IMR-90 (cell line): ENCODE measurements at regions not wholly inside any gene's neighbourhood (a gene's known extent, or its start where the extent isn't known, plus 50 kb on each side); places are given as distances from the start of the nearest gene placed in this dataset.

Source experiments
- ATAC-seq: fragments of 200-7000 bp; cut with Tn5 transposase; 2 replicates; pipeline ENCODE4 v1.9.1; 2020; ENCODE audit warnings: low read depth, mild to moderate bottlenecking, moderate library complexity
- BruUV-seq: library from RNA; stranded (reverse); fragments of 400-500 nt; replicated peaks from 2 replicates; lab custom pipeline; 2021; lab: Mats Ljungman, UMichigan
- CTCF ChIA-PET: fragments of 300-600 bp; formaldehyde crosslinking; extraction: SDS; loops from one replicate; lab custom pipeline; 2021; ENCODE audit warnings: antibody characterized with exemption; lab: Yijun Ruan, JAX
- POLR2A ChIA-PET: fragments of 300-600 bp; sonication (Branson Sonifier 250); formaldehyde crosslinking; loops from one replicate; lab custom pipeline; 2022; ENCODE audit warnings: antibody characterized with exemption; ENCODE audit not compliant: unreplicated experiment; lab: Charles Lee
- DNase-seq: peaks from one replicate; pipeline ENCODE4 v3.0.0; 2013
- H2AFZ ChIP-seq: replicated peaks from 2 replicates; pipeline ENCODE3; 2013; ENCODE audit warnings: low read length, mild to moderate bottlenecking; ENCODE audit not compliant: poor library complexity
- H2AK5ac ChIP-seq: 2 replicates; pipeline ENCODE4 v1.6.1; 2013; ENCODE audit warnings: low read depth, low read length, inconsistent platforms
- H2AK9ac ChIP-seq: replicated peaks from 2 replicates; pipeline ENCODE3; 2013; ENCODE audit warnings: mild to moderate bottlenecking, low read depth, low read length, moderate library complexity; ENCODE audit not compliant: poor library complexity
- H2BK120ac ChIP-seq: 2 replicates; pipeline ENCODE4 v1.6.1; 2013; ENCODE audit warnings: low read depth, low read length, inconsistent platforms
- H2BK15ac ChIP-seq: 3 replicates; pipeline ENCODE4 v1.6.1; 2013; ENCODE audit warnings: low read depth, low read length, inconsistent platforms
- H2BK20ac ChIP-seq: 2 replicates; pipeline ENCODE4 v1.6.1; 2013; ENCODE audit warnings: low read depth, mild to moderate bottlenecking, inconsistent platforms, low read length, moderate library complexity
- H2BK5ac ChIP-seq: 2 replicates; pipeline ENCODE4 v1.6.1; 2013; ENCODE audit warnings: mild to moderate bottlenecking, low read depth, low read length, inconsistent platforms; ENCODE audit not compliant: poor library complexity, severe bottlenecking
- H3K14ac ChIP-seq: replicated peaks from 2 replicates; pipeline ENCODE4 v1.6.1; 2013; ENCODE audit warnings: low read depth, low read length, inconsistent platforms
- H3K18ac ChIP-seq: 2 replicates; pipeline ENCODE4 v1.6.1; 2013; ENCODE audit warnings: low read depth, low read length, control low read depth
- H3K23ac ChIP-seq: 2 replicates; pipeline ENCODE4 v1.6.1; 2013; ENCODE audit warnings: low read depth, low read length, inconsistent platforms
- H3K27ac ChIP-seq: 2 replicates; pipeline ENCODE4 v1.5.1; 2013; ENCODE audit warnings: mild to moderate bottlenecking, control low read depth, low read length; ENCODE audit not compliant: insufficient read depth
- H3K27me3 ChIP-seq: 2 replicates; pipeline ENCODE4 v1.6.1; 2013; ENCODE audit warnings: low read length; ENCODE audit not compliant: control insufficient read depth, insufficient read depth
- H3K36me3 ChIP-seq: 2 replicates; pipeline ENCODE4 v1.6.1; 2013; ENCODE audit warnings: low read length, mixed read lengths; ENCODE audit not compliant: control insufficient read depth, insufficient read depth
- H3K4ac ChIP-seq: 2 replicates; pipeline ENCODE4 v1.6.1; 2013; ENCODE audit warnings: low read depth, low read length, inconsistent platforms
- H3K4me1 ChIP-seq: 2 replicates; pipeline ENCODE4 v1.6.1; 2013; ENCODE audit warnings: low read length, mixed read lengths; ENCODE audit not compliant: control insufficient read depth, insufficient read depth
- H3K4me2 ChIP-seq: 2 replicates; pipeline ENCODE4 v1.6.1; 2013; ENCODE audit warnings: low read depth, mild to moderate bottlenecking, control low read depth, low read length, moderate library complexity
- H3K4me3 ChIP-seq: 2 replicates; pipeline ENCODE4 v1.5.1; 2013; ENCODE audit warnings: low read depth, mild to moderate bottlenecking, control low read depth, low read length, moderate library complexity; ENCODE audit not compliant: insufficient read depth
- H3K56ac ChIP-seq: 2 replicates; pipeline ENCODE4 v1.6.1; 2013; ENCODE audit warnings: low read length, inconsistent platforms; ENCODE audit not compliant: insufficient read depth; ENCODE audit errors: extremely low read depth
- H3K79me1 ChIP-seq, 2 experiments: 2 replicates each; pipeline ENCODE4 v1.6.1; 2013; ENCODE audit warnings: low read length in 2 of 2, inconsistent platforms in 1 of 2, low read depth in 1 of 2
- H3K9ac ChIP-seq: 2 replicates; pipeline ENCODE4 v1.6.1; 2013; ENCODE audit warnings: low read depth, low read length, control low read depth
- H3K9me1 ChIP-seq: 2 replicates; pipeline ENCODE4 v1.6.1; 2013; ENCODE audit warnings: low read length, inconsistent platforms; ENCODE audit not compliant: insufficient read depth
- H3K9me3 ChIP-seq: 2 replicates; pipeline ENCODE4 v1.6.1; 2013; ENCODE audit warnings: low read length; ENCODE audit not compliant: control insufficient read depth, insufficient read depth
- H4K20me1 ChIP-seq: 2 replicates; pipeline ENCODE4 v1.6.1; 2013; ENCODE audit warnings: low read length, inconsistent platforms; ENCODE audit not compliant: insufficient read depth
- H4K5ac ChIP-seq: 2 replicates; pipeline ENCODE4 v1.6.1; 2013; ENCODE audit warnings: mild to moderate bottlenecking, low read depth, low read length, control low read depth
- H4K8ac ChIP-seq, 2 experiments: 2 replicates each; pipeline ENCODE4 v1.6.1; 2013; ENCODE audit warnings: low read depth in 2 of 2, low read length in 2 of 2, control low read depth in 1 of 2, inconsistent platforms in 1 of 2
- H4K91ac ChIP-seq: 2 replicates; pipeline ENCODE4 v1.6.1; 2013; ENCODE audit warnings: low read depth, low read length, inconsistent platforms; ENCODE audit not compliant: insufficient read depth
- BHLHE40 ChIP-seq: fragments of 150-350 bp; IDR thresholded peaks from 2 replicates; pipeline ENCODE4 v1.6.1; 2016; ENCODE audit warnings: mild to moderate bottlenecking, low read depth, low read length
- CHD1 ChIP-seq: IDR thresholded peaks from 2 replicates; pipeline ENCODE4 v1.6.1; 2012; ENCODE audit warnings: low read depth, low read length, improper control_type of control experiment
- MAZ ChIP-seq: IDR thresholded peaks from 2 replicates; pipeline ENCODE4 v1.6.1; 2012; ENCODE audit warnings: low read depth, mild to moderate bottlenecking, low read length, improper control_type of control experiment, moderate library complexity, borderline replicate concordance
- NFE2L2 ChIP-seq: fragments of 150-350 bp; IDR thresholded peaks from 2 replicates; pipeline ENCODE4 v1.6.1; 2016; ENCODE audit warnings: low read depth, mild to moderate bottlenecking, low read length
- POLR2A ChIP-seq: IDR thresholded peaks from 2 replicates; pipeline ENCODE4 v1.6.1; 2012; ENCODE audit warnings: mild to moderate bottlenecking, low read depth, low read length
- RAD21 ChIP-seq: IDR thresholded peaks from 2 replicates; pipeline ENCODE4 v1.6.1; 2012; ENCODE audit warnings: low read length, improper control_type of control experiment
- RCOR1 ChIP-seq: IDR thresholded peaks from 2 replicates; pipeline ENCODE4 v1.6.1; 2012; ENCODE audit warnings: mild to moderate bottlenecking, low read length, improper control_type of control experiment; ENCODE audit not compliant: insufficient replicate concordance
- SMC3 ChIP-seq: fragments of 150-350 bp; IDR thresholded peaks from 2 replicates; pipeline ENCODE4 v1.6.1; 2016; ENCODE audit warnings: low read depth, mild to moderate bottlenecking, antibody characterized with exemption, low read length, moderate library complexity
- WGBS, 2 experiments: methylation state at CpG; one replicate each; pipeline versions ENCODE4 v1.1.5 to v1.1.7; 2013; ENCODE audit warnings: missing lambda C conversion rate in 2 of 2; ENCODE audit not compliant: insufficient read length in 1 of 2; ENCODE audit errors: extremely low coverage in 2 of 2; 5-methylcytosine and 5-hydroxymethylcytosine counted together
- dilution Hi-C: fragments of 300-500 bp; cut with HindIII; formaldehyde crosslinking; loops from one replicate; pipeline ENCODE4 v1.14.3; 2018; ENCODE audit warnings: low sequenced_read_pairs; ENCODE audit not compliant: unreplicated experiment
- in situ Hi-C: fragments of 300-500 bp; cut with MboI; formaldehyde crosslinking; loops from 3 replicates; pipeline ENCODE4 v1.14.3; 2019; ENCODE audit warnings: low sequenced_read_pairs, inconsistent platforms, mixed read lengths
- intact Hi-C: fragments of 100-400 bp; cut with micrococcal nuclease; formaldehyde crosslinking; loops from 2 replicates; pipeline ENCODE4 v1.10.0; 2022
- TF ChIP-seq, protein P1 (sequence below): fragments of 150-350 bp; IDR thresholded peaks from 2 replicates; pipeline ENCODE4 v1.6.1; 2017; ENCODE audit warnings: mild to moderate bottlenecking, antibody characterized with exemption, low read length, low read depth
- TF ChIP-seq, protein P2 (sequence below): fragments of 150-350 bp; IDR thresholded peaks from 2 replicates; pipeline ENCODE4 v1.6.1; 2016; ENCODE audit warnings: low read depth, mild to moderate bottlenecking, low read length, moderate library complexity, borderline replicate concordance

DNA sequence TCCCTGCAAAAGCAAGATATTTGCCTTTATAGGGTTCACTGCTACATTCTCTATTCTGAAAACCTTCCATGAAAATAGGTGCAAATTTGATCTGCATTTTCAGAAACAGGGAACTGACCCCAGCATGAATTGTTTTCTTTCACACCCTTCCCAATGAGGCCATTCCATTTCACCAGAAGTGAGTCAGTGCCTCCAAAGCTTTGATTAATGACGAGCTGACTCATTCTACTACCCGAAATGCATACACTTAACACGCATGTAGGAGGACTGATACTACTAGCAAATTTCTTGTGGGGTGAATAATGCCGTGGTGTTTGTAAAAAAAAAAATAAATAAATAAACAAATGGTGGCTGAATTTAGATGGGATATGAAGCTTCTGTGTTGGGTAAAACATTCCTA lies 146.9 kb upstream of the FGF13 start:
- ATAC-seq (no peak), DNase-seq (peak; percentile 1)
- Histone ChIP-seq H3K27me3 (no peaks in the 10 kb centered on the region), H2BK20ac (no peak overlapping the region), H3K9me1 (no peaks in the 10 kb centered on the region), H2BK120ac (no peak overlapping the region), H2AK5ac (no peak overlapping the region), H2AFZ (no peak overlapping the region), H3K56ac (no peak overlapping the region), H3K4ac (no peak overlapping the region), H2AK9ac (no peak overlapping the region), H4K8ac (no peak overlapping the region), H4K5ac (no peak overlapping the region), H3K4me2 (no peak overlapping the region), H3K23ac (no peak overlapping the region), H3K36me3 (no peaks in the 10 kb centered on the region), H3K79me1 (no peaks in the 10 kb centered on the region), H3K4me3 (no peak overlapping the region), H3K4me1 (no peaks in the 10 kb centered on the region), H3K9me3 (no peaks in the 10 kb centered on the region), H3K18ac (no peak overlapping the region), H4K20me1 (no peaks in the 10 kb centered on the region), H2BK15ac (no peak overlapping the region), H3K9ac (no peak overlapping the region), H2BK5ac (no peak overlapping the region), H3K14ac (no peak overlapping the region), H3K27ac (no peak overlapping the region), H4K91ac (no peak overlapping the region)
- intact Hi-C loops: no loop called here
- TF ChIP-seq RAD21 (no peak), SMC3 (no peak), CHD1 (no peak), MAZ (no peak), RCOR1 (no peak), POLR2A (no peak), NFE2L2 (no peak), BHLHE40 (no peak)
- TF ChIP-seq, protein P1, sequence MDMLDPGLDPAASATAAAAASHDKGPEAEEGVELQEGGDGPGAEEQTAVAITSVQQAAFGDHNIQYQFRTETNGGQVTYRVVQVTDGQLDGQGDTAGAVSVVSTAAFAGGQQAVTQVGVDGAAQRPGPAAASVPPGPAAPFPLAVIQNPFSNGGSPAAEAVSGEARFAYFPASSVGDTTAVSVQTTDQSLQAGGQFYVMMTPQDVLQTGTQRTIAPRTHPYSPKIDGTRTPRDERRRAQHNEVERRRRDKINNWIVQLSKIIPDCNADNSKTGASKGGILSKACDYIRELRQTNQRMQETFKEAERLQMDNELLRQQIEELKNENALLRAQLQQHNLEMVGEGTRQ: no peak
- TF ChIP-seq, protein P2, sequence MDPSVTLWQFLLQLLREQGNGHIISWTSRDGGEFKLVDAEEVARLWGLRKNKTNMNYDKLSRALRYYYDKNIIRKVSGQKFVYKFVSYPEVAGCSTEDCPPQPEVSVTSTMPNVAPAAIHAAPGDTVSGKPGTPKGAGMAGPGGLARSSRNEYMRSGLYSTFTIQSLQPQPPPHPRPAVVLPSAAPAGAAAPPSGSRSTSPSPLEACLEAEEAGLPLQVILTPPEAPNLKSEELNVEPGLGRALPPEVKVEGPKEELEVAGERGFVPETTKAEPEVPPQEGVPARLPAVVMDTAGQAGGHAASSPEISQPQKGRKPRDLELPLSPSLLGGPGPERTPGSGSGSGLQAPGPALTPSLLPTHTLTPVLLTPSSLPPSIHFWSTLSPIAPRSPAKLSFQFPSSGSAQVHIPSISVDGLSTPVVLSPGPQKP: no peak
- POLR2A ChIA-PET: no interaction called here
- no CpG with 5 or more reads among the region's 4 CpGs for WGBS, 2 experiments
- CTCF ChIA-PET: no interaction called here
- dilution Hi-C loops: no loop called here
- BruUV-seq: no TSS peak
- in situ Hi-C loops: no loop called here
